ENCODE measurements at regions not wholly inside any gene's neighbourhood (a gene's known extent, or its start where the extent isn't known, plus 50 kb on each side); places are given as distances from the start of the nearest gene placed in this dataset.

DNA sequence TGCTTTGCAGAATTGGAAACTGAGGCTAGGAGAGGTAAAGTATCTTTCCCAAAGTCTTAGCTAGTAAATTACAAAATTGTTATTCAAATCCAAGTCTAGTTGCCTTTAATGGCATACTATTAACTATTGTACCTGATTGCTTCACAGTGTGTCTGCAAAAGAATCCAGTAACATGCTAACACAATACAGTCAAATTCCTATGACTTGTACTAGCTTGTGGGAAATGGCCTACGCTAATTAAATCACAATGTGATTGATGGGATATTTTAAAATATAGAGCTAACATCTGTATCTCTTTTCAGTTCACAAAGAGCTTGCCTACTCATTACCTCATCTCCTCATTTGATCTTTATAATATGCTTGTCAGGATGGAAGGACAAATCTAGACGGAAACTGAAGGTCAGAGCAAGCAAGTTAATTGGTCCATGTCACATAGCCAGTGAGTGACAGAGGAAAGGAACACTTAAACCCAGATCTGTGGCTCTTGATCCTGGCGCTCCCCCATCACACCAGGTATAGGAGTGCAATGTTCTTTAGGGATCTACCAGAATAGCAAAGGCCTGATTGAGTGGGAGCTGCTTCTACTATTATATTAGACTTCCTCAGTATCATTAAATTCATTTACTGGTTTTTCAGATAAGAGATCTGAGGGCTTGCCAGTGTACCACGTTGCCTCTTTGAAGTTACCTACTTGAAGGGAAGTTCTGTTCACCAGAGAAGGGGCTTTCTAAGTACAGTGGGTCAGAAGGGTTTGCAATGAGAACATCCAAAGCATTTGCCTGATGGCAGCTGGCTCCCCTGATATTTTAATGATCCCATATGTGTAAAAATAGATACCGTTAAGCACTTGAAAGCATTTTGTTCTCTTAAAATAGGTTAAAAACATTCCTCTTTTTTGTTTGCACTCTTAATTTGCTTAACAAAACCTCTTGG lies 213.6 kb upstream of the SESN3 start:
- no peak for TF ChIP-seq SIN3A (IDR thresholded peaks at IDR 0.05; ENCODE audit: borderline replicate concordance, insufficient read depth, low read length)

- TF ChIP-seq TAF1 (IDR thresholded peaks at IDR 0.05; ENCODE audit: borderline replicate concordance, insufficient read depth, low read length) (no peak), SIN3A (IDR thresholded peaks at IDR 0.05; ENCODE audit: borderline replicate concordance, insufficient read depth, low read length) (no peak), FOXP2 (optimal IDR thresholded peaks at IDR 0.05; ENCODE audit: borderline replicate concordance, extremely low read depth, extremely low read length, insufficient read depth) (no peak), POLR2AphosphoS5 (IDR thresholded peaks at IDR 0.05; ENCODE audit: low read depth, low read length) (no peak)
- TF ChIP-seq, protein P1, sequence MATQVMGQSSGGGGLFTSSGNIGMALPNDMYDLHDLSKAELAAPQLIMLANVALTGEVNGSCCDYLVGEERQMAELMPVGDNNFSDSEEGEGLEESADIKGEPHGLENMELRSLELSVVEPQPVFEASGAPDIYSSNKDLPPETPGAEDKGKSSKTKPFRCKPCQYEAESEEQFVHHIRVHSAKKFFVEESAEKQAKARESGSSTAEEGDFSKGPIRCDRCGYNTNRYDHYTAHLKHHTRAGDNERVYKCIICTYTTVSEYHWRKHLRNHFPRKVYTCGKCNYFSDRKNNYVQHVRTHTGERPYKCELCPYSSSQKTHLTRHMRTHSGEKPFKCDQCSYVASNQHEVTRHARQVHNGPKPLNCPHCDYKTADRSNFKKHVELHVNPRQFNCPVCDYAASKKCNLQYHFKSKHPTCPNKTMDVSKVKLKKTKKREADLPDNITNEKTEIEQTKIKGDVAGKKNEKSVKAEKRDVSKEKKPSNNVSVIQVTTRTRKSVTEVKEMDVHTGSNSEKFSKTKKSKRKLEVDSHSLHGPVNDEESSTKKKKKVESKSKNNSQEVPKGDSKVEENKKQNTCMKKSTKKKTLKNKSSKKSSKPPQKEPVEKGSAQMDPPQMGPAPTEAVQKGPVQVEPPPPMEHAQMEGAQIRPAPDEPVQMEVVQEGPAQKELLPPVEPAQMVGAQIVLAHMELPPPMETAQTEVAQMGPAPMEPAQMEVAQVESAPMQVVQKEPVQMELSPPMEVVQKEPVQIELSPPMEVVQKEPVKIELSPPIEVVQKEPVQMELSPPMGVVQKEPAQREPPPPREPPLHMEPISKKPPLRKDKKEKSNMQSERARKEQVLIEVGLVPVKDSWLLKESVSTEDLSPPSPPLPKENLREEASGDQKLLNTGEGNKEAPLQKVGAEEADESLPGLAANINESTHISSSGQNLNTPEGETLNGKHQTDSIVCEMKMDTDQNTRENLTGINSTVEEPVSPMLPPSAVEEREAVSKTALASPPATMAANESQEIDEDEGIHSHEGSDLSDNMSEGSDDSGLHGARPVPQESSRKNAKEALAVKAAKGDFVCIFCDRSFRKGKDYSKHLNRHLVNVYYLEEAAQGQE (IDR thresholded peaks at IDR 0.05; ENCODE audit: insufficient read depth in 1 of 2, low read depth in 2 of 2, low read length in 2 of 2) = no peak
These were observed 212.4 kb upstream of the SESN3 start for GRCh38 chr11:95443386-95443785.

DNA sequence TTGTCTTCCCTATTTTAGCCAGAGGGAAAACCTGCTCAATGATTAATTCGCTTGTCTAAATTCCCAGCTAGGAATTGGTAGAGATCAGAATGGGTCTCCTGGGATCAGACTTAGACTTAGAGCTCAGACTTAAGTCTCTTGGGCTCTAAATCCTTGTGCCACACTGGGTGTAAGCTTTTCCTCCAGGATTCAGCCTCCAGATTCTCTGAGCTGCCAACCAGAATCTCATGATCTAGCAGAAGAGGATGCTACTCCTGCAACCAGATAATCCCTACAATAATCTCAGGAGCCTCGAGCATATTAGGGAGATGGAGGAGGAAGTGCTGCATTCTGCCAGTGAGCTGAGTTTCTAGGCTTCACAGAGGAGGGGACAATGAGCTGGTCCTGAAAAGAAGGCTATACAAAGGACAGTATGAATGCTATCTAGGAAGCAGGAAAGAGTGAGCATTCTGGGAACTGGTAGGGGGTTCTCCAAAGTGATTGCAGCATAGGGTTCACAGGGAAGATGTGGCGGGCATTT lies 211.6 kb upstream of the SESN3 start:
- TF ChIP-seq TAF1 (IDR thresholded peaks at IDR 0.05; ENCODE audit: borderline replicate concordance, insufficient read depth, low read length) (no peak), FOXP2 (optimal IDR thresholded peaks at IDR 0.05; ENCODE audit: borderline replicate concordance, extremely low read depth, extremely low read length, insufficient read depth) (no peak), SIN3A (IDR thresholded peaks at IDR 0.05; ENCODE audit: borderline replicate concordance, insufficient read depth, low read length) (no peak), POLR2AphosphoS5 (IDR thresholded peaks at IDR 0.05; ENCODE audit: low read depth, low read length) (no peak)
- TF ChIP-seq, protein P1 (IDR thresholded peaks at IDR 0.05; ENCODE audit: insufficient read depth in 1 of 2, low read depth in 2 of 2, low read length in 2 of 2) = no peak

DNA sequence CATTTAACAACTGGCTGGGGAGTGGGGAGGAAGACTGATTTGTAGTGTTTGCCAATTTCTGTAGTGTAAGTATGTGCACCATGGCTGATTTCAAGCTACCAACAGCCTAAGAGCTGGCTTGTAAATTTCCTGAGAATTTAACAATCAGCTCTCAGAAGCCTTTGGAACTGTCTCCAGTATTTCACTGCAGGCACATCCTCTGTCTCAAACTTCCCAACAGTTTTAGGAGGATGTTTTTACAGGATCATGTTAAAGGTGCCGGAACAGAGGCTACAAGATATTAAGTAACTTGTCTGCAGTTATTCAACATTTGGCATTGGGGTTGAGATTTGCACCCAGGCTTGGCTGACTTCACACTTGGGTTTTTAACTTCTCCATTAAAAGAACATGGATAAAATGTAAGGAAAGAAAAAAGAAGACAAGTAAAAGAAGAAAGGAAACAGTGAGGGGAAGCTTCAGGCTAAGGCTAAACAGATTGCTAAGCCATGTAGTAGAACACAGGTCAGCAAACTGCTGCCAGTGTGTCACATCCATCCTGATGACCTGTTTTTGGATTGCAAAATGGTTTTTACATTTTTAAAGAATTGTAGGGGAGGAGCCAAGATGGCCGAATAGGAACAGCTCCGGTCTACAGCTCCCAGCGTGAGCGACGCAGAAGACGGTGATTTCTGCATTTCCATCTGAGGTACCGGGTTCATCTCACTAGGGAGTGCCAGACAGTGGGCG lies 204.8 kb upstream of the SESN3 start:
- TF ChIP-seq, protein P1 (IDR thresholded peaks at IDR 0.05; ENCODE audit: insufficient read depth in 1 of 2, low read depth in 2 of 2, low read length in 2 of 2) = no peak
- TF ChIP-seq SIN3A (IDR thresholded peaks at IDR 0.05; ENCODE audit: borderline replicate concordance, insufficient read depth, low read length) (no peak), POLR2AphosphoS5 (IDR thresholded peaks at IDR 0.05; ENCODE audit: low read depth, low read length) (no peak), FOXP2 (optimal IDR thresholded peaks at IDR 0.05; ENCODE audit: borderline replicate concordance, extremely low read depth, extremely low read length, insufficient read depth) (no peak), TAF1 (IDR thresholded peaks at IDR 0.05; ENCODE audit: borderline replicate concordance, insufficient read depth, low read length) (no peak)

GRCh38 chr11:95435192-95435591 lies 204.2 kb upstream of the SESN3 start:
- TF ChIP-seq SIN3A (IDR thresholded peaks at IDR 0.05; ENCODE audit: borderline replicate concordance, insufficient read depth, low read length) (no peak), POLR2AphosphoS5 (IDR thresholded peaks at IDR 0.05; ENCODE audit: low read depth, low read length) (no peak), FOXP2 (optimal IDR thresholded peaks at IDR 0.05; ENCODE audit: borderline replicate concordance, extremely low read depth, extremely low read length, insufficient read depth) (no peak), TAF1 (IDR thresholded peaks at IDR 0.05; ENCODE audit: borderline replicate concordance, insufficient read depth, low read length) (no peak)
- TF ChIP-seq, protein P1 (IDR thresholded peaks at IDR 0.05; ENCODE audit: insufficient read depth in 1 of 2, low read depth in 2 of 2, low read length in 2 of 2) = no peak
